HG03103 (cell line): ENCODE measurements at regions not wholly inside any gene's neighbourhood (a gene's known extent, or its start where the extent isn't known, plus 50 kb on each side); places are given as distances from the start of the nearest gene placed in this dataset.

Experiments used
- ATAC-seq: cut with Tn5 transposase; IDR thresholded peaks from one replicate; pipeline ENCODE4 v1.9.1; 2021; ENCODE audit warnings: low read depth; ENCODE audit not compliant: unreplicated experiment

GRCh38 chr22:22414266-22414665, 94.3 kb downstream of the ZNF280B start:
- ATAC-seq: no peak

GRCh38 chr22:22417495-22418162, 90.9 kb downstream of the ZNF280B start:
- no peak for ATAC-seq

- ATAC-seq: no peak
These were observed 90.4 kb downstream of the ZNF280B start for GRCh38 chr22:22418163-22418549.

- ATAC-seq: no peak
These were observed 89.6 kb downstream of the ZNF280B start for GRCh38 chr22:22418957-22419356.

- ATAC-seq: no peak
These were observed 88.0 kb downstream of the ZNF280B start for GRCh38 chr22:22420580-22420979.

- no peak for ATAC-seq
These were observed 87.2 kb downstream of the ZNF280B start for GRCh38 chr22:22421392-22421791.

GRCh38 chr22:22422629-22423112, 85.9 kb downstream of the ZNF280B start:
- peak; percentile 95 for ATAC-seq

GRCh38 chr22:22423681-22424080, 84.9 kb downstream of the ZNF280B start:
- no peak for ATAC-seq

GRCh38 chr22:22424210-22424800, 84.2 kb downstream of the ZNF280B start:
- no peak for ATAC-seq

- ATAC-seq: no peak
These were observed 83.6 kb downstream of the ZNF280B start for GRCh38 chr22:22424956-22425355.

GRCh38 chr22:22425356-22425755, 83.2 kb downstream of the ZNF280B start:
- ATAC-seq: no peak

GRCh38 chr22:22425783-22426624, 82.5 kb downstream of the ZNF280B start:
- ATAC-seq: no peak

- ATAC-seq: no peak
These were observed 80.9 kb downstream of the ZNF280B start for GRCh38 chr22:22427542-22428065.

- ATAC-seq: no peak
These were observed 80.1 kb downstream of the ZNF280B start for GRCh38 chr22:22428222-22429098.

GRCh38 chr22:22429369-22430108, 79.0 kb downstream of the ZNF280B start:
- ATAC-seq: no peak

- ATAC-seq: no peak
These were observed 78.3 kb downstream of the ZNF280B start for GRCh38 chr22:22430111-22430820.

GRCh38 chr22:22431271-22432220, 77.0 kb downstream of the ZNF280B start:
- ATAC-seq: no peak

- ATAC-seq: no peak
These were observed 76.1 kb downstream of the ZNF280B start for GRCh38 chr22:22432479-22432878.
